ENCODE measurements at regions not wholly inside any gene's neighbourhood (a gene's known extent, or its start where the extent isn't known, plus 50 kb on each side); places are given as distances from the start of the nearest gene placed in this dataset.
A peak's percentile ranks its signal among the peaks of the same experiment; 100 is the strongest.

GRCh38 chr11:29159552-29160465 is 857.0 kb downstream of the KCNA4 start:
- TF ChIP-seq CTCF (IDR thresholded peaks at IDR 0.05), result peak; percentile 32 to 44 (median 36)
- no peak for TF ChIP-seq POLR2A (IDR thresholded peaks at IDR 0.05)
